GM12891 (cell line): ENCODE measurements at regions not wholly inside any gene's neighbourhood (a gene's known extent, or its start where the extent isn't known, plus 50 kb on each side); places are given as distances from the start of the nearest gene placed in this dataset.
"Not testable (repeated sequence)": the region's sequence is repeated elsewhere in the genome, so short reads cannot be mapped to it uniquely, and the experiment has no call there.

ENCODE experiments used
- PAX5 ChIP-seq: IDR thresholded peaks from 2 replicates; pipeline ENCODE4 v1.6.1; 2011; ENCODE audit warnings: low read length, moderate library complexity, mild to moderate bottlenecking; ENCODE audit not compliant: insufficient read depth, severe bottlenecking
- POLR2AphosphoS5 ChIP-seq: IDR thresholded peaks from 2 replicates; pipeline ENCODE4 v1.6.1; 2011; ENCODE audit warnings: low read depth, low read length, control low read depth

DNA sequence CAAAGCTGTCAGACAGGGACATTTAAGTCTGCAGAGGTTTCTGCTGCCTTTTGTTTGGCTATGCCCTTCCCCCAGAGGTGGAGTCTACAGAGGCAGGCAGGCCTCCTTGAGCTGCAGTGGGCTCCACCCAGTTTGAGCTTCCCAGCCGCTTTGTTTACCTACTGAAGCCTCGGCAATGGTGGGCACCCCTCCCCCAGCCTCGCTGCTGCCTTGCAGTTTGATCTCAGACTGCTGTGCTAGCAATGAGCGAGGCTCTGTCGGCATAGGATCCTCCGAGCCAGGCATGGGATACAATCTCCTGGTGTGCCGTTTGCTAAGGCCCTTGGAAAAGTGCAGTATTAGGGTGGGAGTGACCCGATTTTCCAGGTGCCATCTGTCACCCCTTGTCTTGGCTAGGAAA lies 149.4 kb upstream of the PGRMC2 start:
- not testable (repeated sequence) for TF ChIP-seq POLR2AphosphoS5, PAX5
